ENCODE measurements at regions not wholly inside any gene's neighbourhood (a gene's known extent, or its start where the extent isn't known, plus 50 kb on each side); places are given as distances from the start of the nearest gene placed in this dataset.

- no peak for TF ChIP-seq CTCF (IDR thresholded peaks at IDR 0.05)
- no peak for TF ChIP-seq POLR2A (IDR thresholded peaks at IDR 0.05)
Measured at GRCh38 chr1:58936973-58937372, 153.1 kb upstream of the JUN start.
